ENCODE measurements at regions not wholly inside any gene's neighbourhood (a gene's known extent, or its start where the extent isn't known, plus 50 kb on each side); places are given as distances from the start of the nearest gene placed in this dataset.

- Histone ChIP-seq H3K9me3 (no peaks in the 10 kb centered on the region), H3K36me3 (no peaks in the 10 kb centered on the region), H3K4me3 (no peak overlapping the region), H3K27ac (no peak overlapping the region), H3K4me1 (no peaks in the 10 kb centered on the region), H3K27me3 (no peaks in the 10 kb centered on the region)
- TF ChIP-seq POLR2A (IDR thresholded peaks at IDR 0.05) (no peak), CTCF (IDR thresholded peaks at IDR 0.05) (no peak)
- no peak for DNase-seq
Measured at GRCh38 chr2:237217995-237218616, 132.4 kb downstream of the COPS8 start.

DNA sequence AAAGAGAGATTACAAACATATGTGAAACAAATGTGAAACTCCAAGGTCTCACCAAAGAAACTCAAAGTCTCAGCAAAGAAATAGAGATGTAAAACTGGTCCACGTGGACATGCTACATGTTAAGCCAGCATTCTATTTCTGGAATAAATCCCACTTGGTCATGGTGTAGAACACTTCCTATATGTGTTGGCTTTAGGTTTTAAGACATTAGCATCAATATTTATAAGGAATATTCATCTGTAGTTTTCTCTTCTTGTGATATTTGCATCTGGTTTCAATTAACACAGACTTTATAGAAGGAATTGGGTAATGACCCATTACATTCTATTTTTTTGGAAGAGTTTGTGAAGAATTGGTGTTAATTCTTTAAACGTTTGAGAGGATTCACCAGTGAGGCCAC lies 133.1 kb downstream of the COPS8 start:
- Histone ChIP-seq H3K4me3 (no peak overlapping the region), H3K36me3 (no peaks in the 10 kb centered on the region), H3K4me1 (no peaks in the 10 kb centered on the region), H3K27ac (no peak overlapping the region), H3K27me3 (no peaks in the 10 kb centered on the region), H3K9me3 (no peaks in the 10 kb centered on the region)
- TF ChIP-seq POLR2A (IDR thresholded peaks at IDR 0.05) = no peak
- no peak for TF ChIP-seq CTCF (IDR thresholded peaks at IDR 0.05)
- no peak for DNase-seq

- H3K27ac ChIP-seq = no peak overlapping the region
- H3K4me1 ChIP-seq = no peaks in the 10 kb centered on the region
- DNase-seq = no peak
- TF ChIP-seq POLR2A (IDR thresholded peaks at IDR 0.05) (no peak), CTCF (IDR thresholded peaks at IDR 0.05) (no peak)
- H3K36me3 ChIP-seq = no peaks in the 10 kb centered on the region
- no peaks in the 10 kb centered on the region for H3K27me3 ChIP-seq
- no peaks in the 10 kb centered on the region for H3K9me3 ChIP-seq
- H3K4me3 ChIP-seq = no peak overlapping the region
Measured at GRCh38 chr2:237219826-237220225, 134.1 kb downstream of the COPS8 start.

DNA sequence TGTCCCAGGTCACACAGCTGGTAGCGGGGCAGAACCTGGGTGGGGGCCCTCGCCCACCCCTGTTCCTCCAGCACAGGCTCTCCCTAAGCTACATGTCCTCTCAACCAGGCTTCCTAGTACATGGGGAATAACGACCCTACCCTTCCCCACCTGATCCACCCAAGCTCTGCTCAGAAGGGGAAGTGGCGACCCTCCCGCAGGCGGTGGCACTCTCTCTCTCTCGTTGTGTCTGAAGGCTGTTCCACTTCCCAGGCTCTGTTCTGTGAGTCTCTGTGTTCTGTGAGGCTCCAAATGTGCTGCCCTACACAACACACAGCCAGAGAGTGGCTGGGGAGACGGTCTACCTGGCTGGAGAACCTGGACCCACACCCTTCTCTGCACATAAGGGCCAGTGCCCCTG lies 135.8 kb downstream of the COPS8 start:
- no peaks in the 10 kb centered on the region for H3K27me3 ChIP-seq
- no peaks in the 10 kb centered on the region for H3K9me3 ChIP-seq
- no peak for DNase-seq
- no peak overlapping the region for H3K4me3 ChIP-seq
- no peak for TF ChIP-seq POLR2A (IDR thresholded peaks at IDR 0.05)
- no peak for TF ChIP-seq CTCF (IDR thresholded peaks at IDR 0.05)
- peak overlapping the region in 2 of 4 donors; percentile 14 to 25 for H3K27ac ChIP-seq
- no peaks in the 10 kb centered on the region for H3K36me3 ChIP-seq
- no peaks in the 10 kb centered on the region for H3K4me1 ChIP-seq

- DNase-seq = no peak
- H3K27ac ChIP-seq = peak overlapping the region in 1 of 4 donors; percentile 14
- no peaks in the 10 kb centered on the region for H3K36me3 ChIP-seq
- H3K4me1 ChIP-seq = no peaks in the 10 kb centered on the region
- H3K4me3 ChIP-seq = no peak overlapping the region
- no peak for TF ChIP-seq CTCF (IDR thresholded peaks at IDR 0.05)
- no peak for TF ChIP-seq POLR2A (IDR thresholded peaks at IDR 0.05)
- no peaks in the 10 kb centered on the region for H3K27me3 ChIP-seq
- no peaks in the 10 kb centered on the region for H3K9me3 ChIP-seq
Measured at GRCh38 chr2:237222178-237222577, 136.5 kb downstream of the COPS8 start.

DNA sequence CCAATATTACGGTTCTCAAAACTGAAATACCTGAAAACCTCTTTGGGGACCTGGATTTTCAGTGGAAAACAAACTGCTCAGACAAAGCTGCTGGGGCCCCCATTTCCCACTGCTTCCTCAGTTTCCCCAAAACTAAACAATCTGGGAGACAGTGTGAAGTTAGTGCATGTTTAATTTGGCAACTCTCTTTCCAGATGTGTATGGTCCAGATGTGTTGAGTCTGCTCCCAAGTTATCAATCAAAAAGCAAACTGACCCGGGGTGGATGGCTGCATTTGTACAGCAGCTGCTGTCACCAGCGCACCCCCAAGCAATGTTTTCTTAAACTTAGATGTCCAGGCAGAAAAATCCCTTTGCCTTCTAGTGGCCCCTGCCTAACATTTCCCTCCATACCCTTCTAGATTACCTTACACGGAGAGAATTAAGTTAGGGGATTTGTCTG lies 136.9 kb downstream of the COPS8 start:
- Histone ChIP-seq H3K27ac (peak overlapping the region in 1 of 4 donors; percentile 35), H3K4me3 (no peak overlapping the region)
- no peak for DNase-seq

More for the DNA sequence above, 136.9 kb downstream of the COPS8 start:
- Histone ChIP-seq H3K27me3 (no peaks in the 10 kb centered on the region), H3K4me1 (no peaks in the 10 kb centered on the region), H3K36me3 (no peaks in the 10 kb centered on the region), H3K9me3 (no peaks in the 10 kb centered on the region)
- TF ChIP-seq POLR2A (IDR thresholded peaks at IDR 0.05) (no peak), CTCF (IDR thresholded peaks at IDR 0.05) (no peak)

All from Peyer's patch (tissue), 4 donors.